ENCODE measurements at regions not wholly inside any gene's neighbourhood (a gene's known extent, or its start where the extent isn't known, plus 50 kb on each side); places are given as distances from the start of the nearest gene placed in this dataset.

- Histone ChIP-seq H3K36me3 (no peaks in the 10 kb centered on the region), H3K27me3 (no peaks in the 10 kb centered on the region), H3K27ac (no peak overlapping the region), H3K9me3 (peaks cover 4% of the 10 kb centered on the region), H3K4me3 (no peak overlapping the region), H3K4me1 (peaks cover 8% of the 10 kb centered on the region)
- 93% methylated on average over 4 of the region's 4 CpGs for WGBS
- DNase-seq (ENCODE audit: low spot score in 2 of 2) = no peak
- no peak for TF ChIP-seq CTCF (IDR thresholded peaks at IDR 0.05)
- TF ChIP-seq POLR2A (IDR thresholded peaks at IDR 0.05) = no peak
- TF ChIP-seq EP300 (IDR thresholded peaks at IDR 0.05) = no peak
- TF ChIP-seq POLR2AphosphoS5 (IDR thresholded peaks at IDR 0.05) = no peak
Observed at GRCh38 chr7:12761691-12762090, 74.3 kb downstream of the ARL4A start.

- Histone ChIP-seq H3K4me3 (no peak overlapping the region), H3K36me3 (no peaks in the 10 kb centered on the region), H3K9me3 (peaks cover 4% of the 10 kb centered on the region), H3K27me3 (no peaks in the 10 kb centered on the region), H3K4me1 (no peaks in the 10 kb centered on the region), H3K27ac (no peak overlapping the region)
- DNase-seq (ENCODE audit: low spot score in 2 of 2) = no peak
- TF ChIP-seq CTCF (IDR thresholded peaks at IDR 0.05) (no peak), POLR2AphosphoS5 (IDR thresholded peaks at IDR 0.05) (no peak), POLR2A (IDR thresholded peaks at IDR 0.05) (no peak), EP300 (IDR thresholded peaks at IDR 0.05) (no peak)
- 46% methylated on average over 2 of the region's 2 CpGs for WGBS
Observed at GRCh38 chr7:12764458-12764891, 77.0 kb downstream of the ARL4A start.

GRCh38 chr7:12765431-12766100 lies 78.1 kb downstream of the ARL4A start:
- Histone ChIP-seq H3K4me3 (no peak overlapping the region), H3K36me3 (no peaks in the 10 kb centered on the region), H3K27me3 (no peaks in the 10 kb centered on the region), H3K27ac (no peak overlapping the region), H3K4me1 (peaks cover 11% of the 10 kb centered on the region), H3K9me3 (no peaks in the 10 kb centered on the region)
- TF ChIP-seq CTCF (IDR thresholded peaks at IDR 0.05) (no peak), POLR2AphosphoS5 (IDR thresholded peaks at IDR 0.05) (no peak), POLR2A (IDR thresholded peaks at IDR 0.05) (no peak), EP300 (IDR thresholded peaks at IDR 0.05) (no peak)
- DNase-seq (ENCODE audit: low spot score in 2 of 2) = no peak
- WGBS = 75% methylated on average over 2 of the region's 2 CpGs

- Histone ChIP-seq H3K27me3 (no peaks in the 10 kb centered on the region), H3K4me1 (peaks cover 19% of the 10 kb centered on the region), H3K27ac (no peak overlapping the region), H3K36me3 (no peaks in the 10 kb centered on the region), H3K4me3 (no peak overlapping the region), H3K9me3 (no peaks in the 10 kb centered on the region)
- TF ChIP-seq EP300 (IDR thresholded peaks at IDR 0.05) (no peak), POLR2A (IDR thresholded peaks at IDR 0.05) (no peak), CTCF (IDR thresholded peaks at IDR 0.05) (no peak), POLR2AphosphoS5 (IDR thresholded peaks at IDR 0.05) (no peak)
- no peak for DNase-seq (ENCODE audit: low spot score in 2 of 2)
Observed at GRCh38 chr7:12766416-12766815, 79.0 kb downstream of the ARL4A start.

GRCh38 chr7:12768948-12769347 lies 81.5 kb downstream of the ARL4A start:
- no peak for DNase-seq (ENCODE audit: low spot score in 2 of 2)
- Histone ChIP-seq H3K9me3 (no peaks in the 10 kb centered on the region), H3K4me1 (peaks cover 26% of the 10 kb centered on the region), H3K27ac (no peak overlapping the region), H3K4me3 (no peak overlapping the region), H3K36me3 (no peaks in the 10 kb centered on the region), H3K27me3 (no peaks in the 10 kb centered on the region)
- WGBS = 57% methylated on average over 1 of the region's 1 CpG
- no peak for TF ChIP-seq POLR2A (IDR thresholded peaks at IDR 0.05)
- TF ChIP-seq POLR2AphosphoS5 (IDR thresholded peaks at IDR 0.05) = no peak
- TF ChIP-seq EP300 (IDR thresholded peaks at IDR 0.05) = no peak
- no peak for TF ChIP-seq CTCF (IDR thresholded peaks at IDR 0.05)

Measured in suprapubic skin (tissue), 4 donors.